NCI-H1092 treated with DMSO at 0.1 percent for 48 hours (cell line): ENCODE measurements at regions not wholly inside any gene's neighbourhood (a gene's known extent, or its start where the extent isn't known, plus 50 kb on each side); places are given as distances from the start of the nearest gene placed in this dataset.
"Not testable (repeated sequence)": the region's sequence is repeated elsewhere in the genome, so short reads cannot be mapped to it uniquely, and the experiment has no call there.

ENCODE experiments used
- DNase-seq: peaks from one replicate; lab custom pipeline; 2025; lab: John Stamatoyannopoulos, UW

GRCh38 chr6:134605034-134605433 lies 287.1 kb upstream of the SGK1 start:
- DNase-seq = no peak

GRCh38 chr6:134604014-134604676 lies 286.2 kb upstream of the SGK1 start:
- DNase-seq = no peak

- DNase-seq = no peak
Measured at GRCh38 chr6:134603561-134603960, 285.6 kb upstream of the SGK1 start.

DNA sequence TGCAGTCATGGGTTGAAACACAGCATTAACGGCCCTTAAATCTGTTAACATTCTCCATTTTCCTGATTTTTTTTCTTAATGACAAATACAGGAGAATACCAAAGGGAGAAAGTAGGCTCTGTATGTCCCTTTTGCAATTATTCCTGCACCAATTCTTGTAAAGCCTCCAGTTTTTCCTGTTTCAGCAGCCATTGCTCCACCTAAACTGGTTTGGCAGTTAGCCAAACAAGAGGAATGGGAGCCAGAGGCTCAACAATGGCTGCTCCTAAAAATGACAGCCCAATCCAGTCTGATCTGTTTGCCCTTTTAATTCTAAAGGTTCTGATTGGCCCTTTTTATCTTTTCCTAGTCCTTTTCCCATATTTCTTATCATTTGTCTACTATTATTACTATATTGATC lies 284.2 kb upstream of the SGK1 start:
- no peak for DNase-seq

DNA sequence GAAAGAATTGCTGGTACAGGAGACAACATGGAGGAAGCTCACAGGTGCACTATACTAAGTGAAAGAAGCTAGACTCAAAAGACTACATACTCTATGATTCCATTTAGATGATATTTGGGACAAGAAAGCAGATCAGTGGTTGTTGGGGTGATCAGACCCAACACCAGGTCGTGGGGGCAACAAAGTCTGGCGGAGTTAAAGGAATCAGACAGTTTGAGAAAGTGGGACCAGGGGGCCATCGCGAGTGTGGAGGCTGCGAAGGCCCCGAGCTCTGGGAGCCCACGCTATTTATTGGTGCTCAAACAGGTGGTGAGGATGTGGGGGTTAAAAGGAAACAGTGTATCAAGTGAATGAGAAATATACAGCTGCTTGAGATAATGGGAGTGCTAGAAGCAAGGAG lies 282.8 kb upstream of the SGK1 start:
- DNase-seq = no peak

DNA sequence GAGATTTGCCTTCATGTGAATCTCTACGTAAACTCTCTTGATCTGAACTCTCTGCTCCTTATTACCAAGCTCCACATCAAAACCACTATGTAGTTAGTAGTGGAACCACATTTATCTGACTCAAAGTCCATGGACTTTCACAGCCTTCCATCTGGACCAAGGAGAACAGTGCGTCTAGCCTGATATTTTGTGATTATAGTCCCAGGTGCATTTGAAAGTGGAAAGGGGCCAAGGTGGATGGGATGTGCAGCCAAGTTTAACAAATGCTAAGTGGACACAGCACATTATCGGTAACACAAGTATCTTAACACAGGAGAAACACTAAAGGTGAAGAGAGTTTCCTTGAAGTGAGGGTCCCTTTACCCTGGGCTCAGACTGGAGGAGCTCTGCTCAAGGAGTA lies 281.2 kb upstream of the SGK1 start:
- peak; percentile 1 for DNase-seq

DNA sequence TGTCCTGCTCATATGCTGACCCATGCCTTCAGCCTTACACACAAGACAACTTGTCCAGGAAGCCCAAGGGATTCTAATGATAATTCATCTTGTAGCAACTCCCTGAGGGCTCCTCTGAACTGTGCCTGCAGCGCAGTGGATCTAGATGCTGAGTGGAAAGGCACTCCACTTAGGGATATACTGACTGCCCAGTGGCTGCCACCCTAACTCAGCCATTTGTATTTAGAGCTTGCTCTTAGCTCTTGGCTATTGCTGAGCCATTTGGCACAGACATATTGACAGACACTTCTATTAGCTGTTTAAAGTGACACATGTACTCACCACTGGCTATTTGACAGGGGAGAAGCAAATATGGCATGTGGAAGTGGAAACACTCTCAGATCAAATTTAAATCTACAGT lies 278.3 kb upstream of the SGK1 start:
- DNase-seq = peak; percentile 23

- no peak for DNase-seq
Measured at GRCh38 chr6:134594881-134595280, 277.0 kb upstream of the SGK1 start.

DNA sequence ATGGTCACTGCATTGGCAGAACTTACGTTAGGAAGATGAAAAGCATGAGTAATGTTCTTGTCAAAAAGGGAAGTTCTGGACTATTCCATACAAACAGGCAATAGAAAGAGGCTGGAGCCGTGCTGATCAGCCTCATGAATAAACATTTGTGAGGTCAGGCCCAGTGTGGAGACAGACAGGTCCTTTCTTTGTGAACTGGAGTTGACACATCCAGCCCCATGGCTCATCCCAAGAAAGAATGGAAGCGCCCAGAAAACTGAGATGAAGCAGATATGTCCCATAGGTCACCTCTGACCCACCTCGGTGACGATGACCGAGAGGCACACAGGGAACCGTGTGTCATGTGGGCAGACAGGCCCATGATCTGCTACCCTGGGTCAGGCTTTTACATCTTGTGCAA lies 276.0 kb upstream of the SGK1 start:
- DNase-seq = no peak

GRCh38 chr6:134593442-134593841 lies 275.5 kb upstream of the SGK1 start:
- no peak for DNase-seq

GRCh38 chr6:134593024-134593423 lies 275.1 kb upstream of the SGK1 start:
- DNase-seq = no peak

DNA sequence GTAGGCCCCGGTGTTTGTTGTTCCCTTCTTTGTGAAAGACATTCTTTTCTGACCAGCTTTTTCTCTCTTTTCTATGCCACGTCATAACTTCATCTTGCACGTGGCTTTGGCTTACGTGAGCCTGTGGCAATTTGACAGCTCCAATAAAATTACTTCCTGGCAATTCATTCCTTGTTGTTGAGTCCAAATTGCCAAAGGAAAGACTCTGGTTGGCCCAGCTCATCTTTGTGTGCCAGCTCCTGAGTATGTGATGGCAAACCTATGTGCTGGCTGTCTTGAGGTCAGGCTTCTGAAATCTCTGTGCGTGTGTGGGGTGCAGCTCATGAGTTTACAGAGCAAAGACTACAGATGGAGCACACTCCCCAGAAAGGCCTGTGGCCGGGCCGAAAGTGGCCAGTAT lies 272.5 kb upstream of the SGK1 start:
- no peak for DNase-seq

- no peak for DNase-seq
Measured at GRCh38 chr6:134590004-134590403, 272.1 kb upstream of the SGK1 start.

DNA sequence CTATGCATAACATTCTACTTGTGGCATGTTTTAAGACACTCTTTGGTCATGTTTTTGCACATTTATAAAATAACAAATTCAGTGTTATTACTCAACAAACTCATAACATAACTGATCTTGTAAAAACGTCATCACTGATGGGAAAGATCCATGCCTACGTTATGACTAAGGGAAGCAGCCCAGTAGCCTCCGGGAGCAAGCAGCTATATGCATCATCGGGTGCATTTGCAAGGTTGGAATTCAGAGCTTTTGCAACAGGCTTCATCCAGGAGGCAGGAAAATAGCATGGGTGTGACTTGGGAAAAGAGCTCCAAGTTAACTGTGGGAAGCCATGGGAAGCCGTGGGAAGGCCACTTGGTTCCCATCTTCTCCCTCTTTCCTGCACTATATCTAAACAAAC lies 271.6 kb upstream of the SGK1 start:
- DNase-seq = no peak

DNA sequence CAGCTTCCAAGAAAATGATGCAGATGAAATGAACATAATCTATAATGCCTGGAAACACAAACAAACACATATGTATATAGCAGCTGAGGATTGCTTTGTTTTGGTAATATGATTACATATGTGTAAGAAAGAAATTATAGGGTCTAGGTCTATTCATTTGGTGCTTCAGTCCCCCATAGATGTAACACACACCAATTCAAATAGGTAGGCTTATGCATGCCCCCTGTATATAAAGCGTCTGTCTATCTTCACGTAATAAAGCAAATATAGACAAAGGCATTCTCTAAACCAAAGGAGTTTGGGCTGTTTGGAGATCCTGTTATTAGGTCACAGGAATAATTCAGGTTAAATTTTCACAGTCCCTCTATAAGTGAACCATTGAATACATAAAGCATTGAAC lies 270.4 kb upstream of the SGK1 start:
- DNase-seq = no peak

- DNase-seq = no peak
Measured at GRCh38 chr6:134585517-134585873, 267.6 kb upstream of the SGK1 start.

GRCh38 chr6:134584847-134585516 lies 267.1 kb upstream of the SGK1 start:
- DNase-seq = peak; percentile 7

- no peak for DNase-seq
Measured at GRCh38 chr6:134577998-134578397, 260.1 kb upstream of the SGK1 start.

- no peak for DNase-seq
Measured at GRCh38 chr6:134575221-134575620, 257.3 kb upstream of the SGK1 start.

DNA sequence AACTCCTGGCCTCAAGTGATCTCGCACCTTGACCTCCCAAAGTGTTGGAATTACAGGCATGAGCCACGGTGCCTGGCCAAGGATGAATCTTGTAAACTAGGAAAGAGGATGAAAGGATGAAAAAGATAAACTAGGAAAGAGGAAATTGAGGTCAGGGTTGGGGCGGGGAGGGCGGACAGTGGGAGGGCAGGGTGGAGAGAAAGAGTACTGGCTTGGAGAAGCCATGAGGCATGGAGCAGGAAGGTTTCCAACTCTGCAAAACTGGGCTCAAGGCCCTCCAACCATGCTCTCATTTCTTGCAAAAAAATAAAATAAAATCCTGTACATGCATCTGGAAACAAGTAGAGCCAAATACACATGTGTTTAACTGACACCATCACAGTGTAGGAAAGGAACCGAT lies 256.6 kb upstream of the SGK1 start:
- no peak for DNase-seq

DNA sequence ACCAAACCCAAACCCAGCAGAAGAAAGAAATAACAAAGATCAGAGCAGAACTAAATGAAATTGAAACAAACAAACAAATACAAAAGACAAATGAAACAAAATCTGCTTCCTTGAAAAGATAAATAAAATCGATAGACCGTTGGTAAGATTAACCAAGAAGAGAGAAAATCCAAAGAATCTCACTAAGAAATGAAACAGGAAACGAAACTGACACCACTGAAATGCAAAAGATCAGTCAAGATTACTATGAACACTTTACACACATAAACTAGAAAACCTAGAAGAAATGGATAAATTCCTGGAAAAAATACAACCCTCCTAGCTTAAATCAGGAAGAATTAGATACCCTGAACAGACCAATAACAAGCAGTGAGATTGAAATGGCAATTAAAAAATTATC lies 252.1 kb upstream of the SGK1 start:
- not testable (repeated sequence) for DNase-seq

GRCh38 chr6:134564705-134565104 lies 246.8 kb upstream of the SGK1 start:
- peak; percentile 85 for DNase-seq

DNA sequence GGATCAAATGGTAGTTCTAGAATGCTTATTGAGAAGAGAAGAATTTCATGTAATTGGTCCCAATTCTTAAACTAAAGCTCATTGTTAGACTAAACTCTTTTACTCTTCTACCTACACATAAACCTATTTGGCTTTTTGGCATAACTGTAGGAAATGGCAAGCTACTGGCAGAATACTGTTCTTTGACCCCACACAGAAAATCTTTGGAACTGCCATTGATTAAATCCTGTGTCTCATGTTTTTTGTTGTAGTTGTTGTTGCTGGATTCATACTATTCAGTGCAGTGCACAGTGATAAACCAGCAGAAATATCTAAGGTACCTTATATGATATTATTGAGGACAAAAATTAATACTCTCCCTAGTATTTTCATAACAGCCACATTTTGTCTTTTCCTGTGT lies 242.1 kb upstream of the SGK1 start:
- DNase-seq = no peak

DNA sequence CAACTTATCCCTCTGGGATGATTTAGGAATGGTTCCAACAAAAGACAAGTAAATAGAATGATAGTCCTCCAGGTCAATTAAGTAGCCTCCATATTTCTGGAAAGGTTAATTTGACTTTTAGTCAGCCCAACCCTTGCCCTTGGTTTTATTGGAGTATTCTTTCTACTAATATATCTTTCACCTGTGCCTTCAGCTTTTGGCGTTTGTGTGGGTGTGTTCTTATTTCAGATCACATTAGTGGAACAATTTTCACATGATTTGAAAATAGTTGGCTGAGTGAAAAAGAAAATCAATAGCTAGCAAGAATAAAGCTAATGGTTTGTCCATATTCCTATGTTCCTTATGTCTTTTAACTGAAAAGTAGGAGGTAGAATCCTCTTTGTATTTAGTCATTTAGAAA lies 239.6 kb upstream of the SGK1 start:
- DNase-seq = no peak
